HG02588 (cell line): ENCODE measurements at regions not wholly inside any gene's neighbourhood (a gene's known extent, or its start where the extent isn't known, plus 50 kb on each side); places are given as distances from the start of the nearest gene placed in this dataset.
"Not testable (repeated sequence)": the region's sequence is repeated elsewhere in the genome, so short reads cannot be mapped to it uniquely, and the experiment has no call there.

Experiments used
- ATAC-seq: cut with Tn5 transposase; IDR thresholded peaks from one replicate; pipeline ENCODE4 v1.9.1; 2021; ENCODE audit warnings: mild to moderate bottlenecking, moderate library complexity; ENCODE audit not compliant: unreplicated experiment

DNA sequence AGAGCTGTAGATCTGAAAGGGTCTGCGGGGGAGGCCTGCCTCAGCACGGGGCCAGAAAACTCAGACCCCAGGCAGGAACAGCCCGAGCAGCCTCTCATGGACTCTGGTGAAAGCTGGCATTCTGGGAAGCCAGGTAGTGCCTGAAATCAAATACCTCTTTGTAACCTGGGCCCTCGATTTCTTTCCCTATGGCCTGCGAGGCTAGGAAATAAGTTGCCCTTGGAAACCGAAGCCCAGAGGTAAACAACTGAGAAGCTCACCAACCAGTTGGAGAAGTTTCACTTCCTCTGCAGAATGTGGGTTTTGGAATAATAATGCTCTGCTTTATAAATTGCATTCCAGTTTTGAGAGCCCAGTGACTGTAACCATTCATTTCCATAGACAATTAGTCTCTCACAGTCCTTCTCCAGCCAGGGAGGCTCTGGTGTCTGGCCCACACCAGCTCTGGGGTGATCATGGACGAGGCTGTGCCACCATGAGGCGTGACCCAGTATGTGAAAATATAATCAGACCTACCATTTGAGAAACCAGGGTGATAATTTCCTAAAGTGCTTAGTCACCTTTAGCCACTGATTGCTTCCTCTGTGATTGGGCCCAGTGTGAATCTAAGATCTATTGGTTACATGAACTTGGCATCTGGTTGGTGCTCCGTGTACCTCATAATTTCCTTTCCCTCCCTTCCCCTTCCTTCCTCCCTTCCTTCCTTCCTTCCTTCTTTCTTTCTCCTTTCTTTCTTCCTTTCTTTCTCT lies 133.1 kb upstream of the PELI1 start:
- ATAC-seq, result no peak

DNA sequence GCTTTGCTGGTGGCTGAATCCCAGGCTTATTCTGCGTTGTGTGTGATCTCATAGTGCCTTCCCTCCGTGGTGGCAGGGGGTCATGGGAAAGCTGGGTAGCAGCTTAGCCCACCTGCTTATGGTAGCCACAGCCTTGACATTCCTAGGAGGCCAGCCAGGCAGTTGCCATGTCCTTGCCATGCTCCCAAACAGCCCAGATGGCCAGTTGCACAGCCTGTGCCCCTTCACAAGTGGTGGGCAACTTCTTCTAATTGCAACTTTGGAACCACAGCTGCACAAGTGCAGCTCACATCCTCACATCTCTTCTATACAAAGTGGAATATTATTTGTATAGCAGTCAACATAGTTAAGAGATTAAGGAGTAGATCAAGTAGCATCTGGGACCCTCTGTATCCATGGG lies 136.6 kb upstream of the PELI1 start:
- not testable (repeated sequence) for ATAC-seq

DNA sequence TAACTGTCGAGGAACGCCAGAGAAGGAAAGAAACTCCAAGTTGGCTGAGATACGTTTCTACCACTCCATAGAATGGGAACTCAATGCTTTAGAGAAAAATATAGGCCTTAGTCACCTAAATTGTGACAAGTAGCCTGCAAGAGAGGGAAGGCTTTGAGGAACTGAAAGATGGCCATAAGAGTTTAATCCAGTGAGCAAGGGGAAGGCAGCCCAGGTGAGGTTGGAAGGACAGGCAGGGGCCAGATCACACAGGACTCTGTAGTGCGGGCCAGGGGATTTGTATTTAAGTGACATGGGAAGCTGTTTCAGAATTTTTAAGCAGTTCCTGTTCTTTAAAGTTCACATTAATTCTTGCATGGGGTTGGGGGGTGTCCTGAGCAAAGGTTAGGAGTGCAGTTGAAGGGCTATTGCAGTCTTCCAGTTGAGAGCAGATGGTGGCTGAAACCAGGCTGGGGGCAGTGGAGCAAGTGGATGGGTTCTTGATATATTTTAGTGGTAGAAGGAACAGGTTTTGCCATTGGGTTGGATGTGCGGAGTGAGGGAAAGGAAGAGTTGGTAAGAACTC lies 138.9 kb upstream of the PELI1 start:
- ATAC-seq, result peak; percentile 7

DNA sequence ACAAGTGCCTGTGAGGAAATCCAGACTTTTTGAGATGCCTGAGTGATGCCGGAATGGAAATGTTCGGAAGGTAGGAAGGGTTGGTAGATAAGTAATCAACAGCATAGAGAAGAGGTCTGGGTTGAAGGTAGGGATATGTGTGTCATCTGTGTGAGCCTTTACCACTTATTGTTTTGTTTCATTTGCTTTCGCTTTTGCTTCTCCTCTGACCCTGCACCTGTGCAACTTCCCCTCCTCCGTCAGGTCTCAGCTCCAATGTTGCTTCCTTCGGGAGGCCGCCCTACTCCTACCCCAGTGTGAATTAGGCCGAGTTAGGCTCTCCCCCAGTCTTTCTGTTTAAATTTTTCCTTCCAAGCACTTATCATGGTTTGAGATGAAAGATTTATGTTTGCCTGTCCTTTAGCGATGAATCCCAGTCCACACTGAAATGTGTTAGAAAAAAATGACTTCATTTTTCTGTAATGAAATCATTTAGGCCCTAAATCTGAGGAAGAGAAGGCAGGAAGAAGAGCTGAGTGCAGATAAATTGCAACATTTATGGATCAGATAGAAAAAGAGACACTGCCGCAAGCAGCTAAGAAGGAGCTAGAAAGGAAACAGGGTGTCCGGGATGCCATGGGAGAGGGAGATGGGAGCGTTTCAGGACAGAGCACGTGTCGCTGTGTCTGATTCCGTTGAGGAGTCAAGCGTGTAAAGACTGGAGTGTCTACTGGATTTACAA lies 139.6 kb upstream of the PELI1 start:
- peak; percentile 94 for ATAC-seq

DNA sequence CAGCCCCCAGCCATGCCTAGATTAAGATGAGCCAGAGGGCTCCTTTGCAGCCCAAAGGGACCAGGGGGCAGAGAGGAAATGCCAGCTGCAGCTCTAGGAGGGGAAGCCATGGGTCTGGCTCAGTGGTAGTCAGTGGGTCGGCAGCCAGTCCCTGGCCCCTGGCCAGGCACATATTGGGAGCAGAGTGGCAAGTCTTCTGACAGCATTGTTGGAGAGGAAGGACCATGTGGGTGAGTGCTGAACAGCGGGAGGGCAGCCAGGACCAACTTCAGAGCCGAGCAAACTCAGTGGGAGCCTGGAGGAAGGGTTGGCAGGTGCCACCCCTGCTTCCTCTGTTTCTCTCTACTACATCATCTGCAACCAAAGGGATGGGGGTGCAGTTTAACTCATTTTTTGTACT lies 140.5 kb upstream of the PELI1 start:
- ATAC-seq, result no peak

DNA sequence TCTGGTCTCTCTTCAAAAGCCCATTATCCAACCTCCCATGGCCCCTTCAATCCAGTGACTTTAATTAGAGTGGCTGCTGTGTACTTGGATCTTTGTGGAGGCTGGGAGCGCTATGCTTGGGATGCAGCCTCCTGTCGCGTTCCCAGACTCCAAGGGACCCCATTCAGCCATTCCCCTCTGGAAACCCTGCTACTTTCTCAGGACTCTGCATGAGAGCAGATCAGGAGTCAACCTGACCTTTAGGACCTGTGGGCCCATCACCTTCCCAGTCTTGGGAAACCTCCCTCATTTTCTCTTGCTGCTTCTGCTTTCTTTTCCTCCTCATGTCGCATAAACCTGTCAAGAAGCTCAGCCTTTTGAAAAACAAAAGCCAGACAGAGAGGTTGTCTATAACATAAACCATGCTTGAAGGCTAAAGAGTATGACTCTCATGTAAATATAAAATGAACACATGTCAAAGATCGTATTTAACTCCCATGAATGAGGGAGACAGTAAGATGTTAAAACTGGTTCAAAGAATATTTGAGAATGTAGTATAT lies 143.1 kb upstream of the PELI1 start:
- no peak for ATAC-seq

DNA sequence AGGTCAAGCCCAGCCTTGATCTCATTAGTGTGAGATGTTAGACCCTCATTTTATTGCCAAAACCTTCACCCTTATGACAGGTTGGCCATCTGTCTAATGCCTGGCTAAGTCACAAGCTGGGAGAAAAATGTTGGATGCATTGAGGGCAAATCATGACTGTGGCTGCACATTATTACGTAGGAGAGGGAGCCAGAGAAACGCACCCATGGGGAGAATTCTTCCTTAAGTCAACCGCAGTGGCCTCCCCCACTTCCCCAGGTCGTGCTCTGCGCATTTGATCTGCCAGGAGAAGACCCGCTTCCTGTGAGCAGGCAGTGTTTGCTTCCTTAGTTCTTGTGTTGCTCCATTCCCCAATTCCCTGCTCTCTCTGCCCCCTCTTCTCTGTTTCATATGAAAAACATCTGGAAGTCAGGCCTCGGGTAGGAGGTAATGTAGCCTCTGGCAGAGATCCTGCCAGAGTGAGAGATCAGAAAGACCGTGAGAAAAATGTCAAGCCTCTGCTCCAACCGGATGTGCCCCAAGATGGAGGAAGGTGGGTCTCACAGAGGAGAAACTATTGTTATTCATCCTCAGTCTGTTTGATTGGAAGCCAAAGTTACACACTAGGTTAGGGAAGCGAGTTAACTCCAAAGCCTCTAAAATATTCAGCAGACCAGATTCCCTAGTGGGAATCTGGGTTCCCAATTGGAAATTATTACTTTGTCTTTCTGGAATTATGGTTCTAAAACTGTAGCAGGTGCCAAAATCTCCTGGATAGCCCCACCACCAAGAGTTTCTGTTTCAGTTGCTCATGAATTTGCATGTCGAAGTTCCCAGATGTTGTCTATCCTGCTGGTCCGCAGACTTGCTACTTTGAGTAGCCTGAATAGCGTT lies 144.3 kb upstream of the PELI1 start:
- no peak for ATAC-seq

DNA sequence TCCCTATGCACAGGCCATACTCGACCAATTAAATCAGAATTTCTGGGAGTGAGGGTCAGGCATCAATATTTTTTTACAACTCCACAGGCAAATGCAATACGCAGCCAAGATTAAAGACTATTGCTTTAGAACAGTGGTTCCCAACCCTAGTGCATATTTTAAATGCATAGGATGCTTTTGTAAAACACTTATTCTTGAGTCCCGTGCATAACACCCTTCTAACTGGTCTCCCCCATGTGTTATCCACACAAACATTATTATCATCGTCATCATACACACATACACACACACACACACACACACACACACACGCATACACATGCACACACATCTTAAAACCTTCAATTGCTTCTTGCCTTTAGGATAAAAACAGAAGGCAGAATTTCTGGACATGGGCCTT lies 145.0 kb upstream of the PELI1 start:
- no peak for ATAC-seq

DNA sequence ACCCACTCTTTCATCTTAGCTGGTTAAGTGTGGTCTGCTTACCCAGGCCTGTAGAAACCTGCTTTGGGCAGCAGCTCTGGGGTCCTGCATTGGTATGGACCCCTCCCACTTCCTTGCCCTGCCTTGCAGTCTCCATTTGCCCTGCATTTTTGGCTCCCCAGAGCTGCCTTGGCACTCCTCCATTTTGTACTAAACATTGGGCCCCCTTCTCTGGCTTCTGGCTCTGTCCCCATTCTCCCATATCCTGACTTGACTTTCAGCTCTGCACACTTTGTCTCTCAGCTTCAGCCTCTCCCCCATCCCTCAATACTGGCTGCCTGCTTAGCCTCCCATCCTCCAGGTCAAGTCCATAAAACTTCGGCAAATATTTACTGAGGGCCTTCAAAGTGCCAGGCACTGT lies 145.5 kb upstream of the PELI1 start:
- no peak for ATAC-seq

DNA sequence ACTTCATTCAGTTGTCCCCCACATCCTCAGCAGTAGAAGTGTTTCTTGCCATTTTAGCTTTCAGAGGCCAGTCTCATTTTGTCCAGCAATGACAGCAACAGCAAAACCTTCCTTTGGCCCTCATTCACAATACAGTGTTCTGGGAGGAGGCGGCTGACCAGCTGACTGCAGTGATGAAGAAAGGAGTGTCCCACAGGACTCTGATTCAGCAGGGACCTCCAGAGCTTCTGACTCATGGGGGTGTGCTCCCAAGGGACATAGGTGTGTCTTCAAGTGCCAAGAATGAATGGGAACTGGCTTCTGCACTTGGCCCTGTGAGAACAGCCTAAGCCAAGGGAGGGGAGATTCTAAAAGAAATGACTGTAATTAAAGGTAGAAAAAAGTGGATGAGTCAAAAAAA lies 147.0 kb upstream of the PELI1 start:
- no peak for ATAC-seq

DNA sequence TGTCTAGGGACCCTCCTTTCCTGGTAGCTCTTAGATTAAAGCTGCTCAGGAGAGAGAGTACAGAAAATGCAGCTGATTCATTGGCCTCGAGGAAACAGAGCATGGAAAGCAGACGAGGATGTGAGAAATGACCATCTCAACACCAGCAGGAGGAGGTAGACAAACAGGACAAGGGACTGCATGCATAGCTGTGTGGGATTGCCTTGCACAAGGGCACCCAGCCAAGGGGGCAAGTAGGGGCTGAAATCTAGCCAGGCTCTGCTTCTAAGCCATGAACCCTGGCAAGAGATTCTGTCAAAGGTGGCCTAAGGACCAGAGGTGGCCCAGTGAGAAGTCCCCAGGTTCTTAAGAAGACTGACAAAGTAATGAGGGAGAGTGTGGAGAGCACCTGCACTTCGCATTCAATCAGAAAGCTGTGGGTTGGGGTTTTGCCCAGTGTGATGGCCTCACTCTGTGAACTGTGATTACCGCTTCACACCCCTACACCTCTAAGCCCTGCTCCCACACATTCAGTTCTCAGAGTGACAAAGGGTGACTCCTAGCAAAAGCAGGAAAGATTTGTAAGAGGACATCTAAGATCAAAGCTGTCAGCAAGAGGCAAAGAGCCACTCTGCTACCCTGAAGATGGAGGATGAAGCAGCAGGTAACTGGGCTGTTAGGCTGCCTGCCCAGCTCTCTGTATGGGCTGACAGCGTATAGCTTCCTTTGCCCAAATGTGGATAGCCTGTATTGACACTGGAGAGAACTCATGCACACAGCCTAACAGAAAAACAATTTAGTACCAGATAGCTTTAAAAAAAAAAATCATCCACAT lies 151.3 kb upstream of the PELI1 start:
- ATAC-seq, result peak; percentile 71

DNA sequence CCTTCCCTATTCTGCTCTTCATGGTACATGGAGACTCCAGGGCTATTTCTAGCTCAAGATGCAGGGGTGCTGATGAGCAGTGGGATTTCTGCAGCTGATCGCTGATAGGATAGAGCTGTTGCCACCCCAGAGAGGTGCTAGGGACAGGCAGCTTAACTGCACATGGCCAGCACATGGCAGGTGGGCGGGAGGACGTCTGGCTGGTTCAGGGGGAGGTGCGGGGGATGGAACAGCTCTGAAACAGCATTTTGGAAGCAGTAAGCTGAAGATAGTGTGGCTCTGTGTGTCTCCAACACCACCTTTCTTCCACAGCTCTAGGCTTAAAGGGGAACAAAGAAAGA lies 151.9 kb upstream of the PELI1 start:
- ATAC-seq, result no peak

DNA sequence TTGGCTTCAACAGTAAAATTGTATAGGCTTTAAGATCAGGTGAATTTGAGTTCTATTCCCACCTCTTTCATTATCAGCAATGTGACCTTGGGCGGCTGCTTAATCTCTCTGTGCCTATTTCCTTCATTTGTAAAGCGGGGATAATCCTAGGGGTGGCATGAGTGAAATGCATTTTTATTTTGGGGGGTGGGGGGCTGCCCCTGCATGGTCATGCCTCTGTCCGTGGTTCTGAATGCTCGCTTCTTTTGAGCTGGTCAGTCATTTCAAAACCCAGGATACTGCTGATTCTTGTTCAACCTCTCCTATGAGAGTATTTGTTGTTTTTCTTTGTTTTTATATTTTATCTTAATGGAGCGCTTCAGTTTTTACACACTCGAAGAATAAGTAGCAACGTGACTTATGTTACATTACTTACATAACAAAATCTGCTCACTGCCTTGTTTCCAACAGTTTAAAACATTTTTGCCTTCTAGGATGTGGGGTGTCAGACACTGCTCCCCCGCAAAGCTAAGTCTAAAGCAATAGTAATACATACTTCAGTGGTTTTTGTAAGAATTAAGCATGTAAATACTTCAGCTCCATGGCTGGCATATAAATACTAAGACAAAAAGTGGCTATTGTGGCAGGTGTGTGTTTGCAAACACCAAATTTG lies 152.6 kb upstream of the PELI1 start:
- no peak for ATAC-seq

DNA sequence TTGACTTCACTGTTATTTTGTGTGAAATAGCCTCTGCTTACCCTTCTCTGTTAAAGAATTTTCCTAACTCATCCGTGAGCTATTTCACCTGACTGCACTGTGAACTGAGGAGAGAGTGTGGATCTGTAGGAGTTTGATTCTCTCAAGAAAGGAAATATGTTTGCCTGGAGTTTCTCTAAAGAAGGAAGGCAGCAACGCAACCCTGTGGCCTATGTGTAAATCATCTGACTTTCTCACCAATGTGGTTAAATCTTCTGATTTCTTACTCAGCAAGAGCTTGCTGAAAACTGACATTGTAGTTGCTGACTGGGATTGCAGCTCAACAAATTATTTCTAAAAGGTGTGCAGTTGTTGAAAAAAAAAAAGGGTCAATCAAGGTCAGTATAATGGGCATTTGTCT lies 153.9 kb upstream of the PELI1 start:
- no peak for ATAC-seq

DNA sequence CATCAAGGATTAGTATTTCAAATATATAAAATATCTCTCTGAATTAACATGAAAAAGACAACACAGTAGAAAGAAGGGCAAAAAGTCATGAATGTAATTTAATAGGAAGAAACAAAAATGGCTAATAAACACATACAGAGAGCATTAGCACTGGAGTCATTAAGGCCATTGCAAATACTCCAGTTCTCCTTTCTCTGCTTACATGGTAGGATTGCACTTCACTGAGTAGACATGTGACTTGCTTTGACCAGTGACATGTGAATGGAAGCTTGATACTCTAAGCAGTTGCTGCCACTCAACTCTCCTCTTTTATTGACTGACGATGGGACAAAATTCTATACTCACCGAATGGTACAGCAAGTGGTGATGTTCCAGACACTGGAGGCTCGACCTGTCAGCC lies 153.9 kb upstream of the LGALSL start:
- ATAC-seq, result no peak

DNA sequence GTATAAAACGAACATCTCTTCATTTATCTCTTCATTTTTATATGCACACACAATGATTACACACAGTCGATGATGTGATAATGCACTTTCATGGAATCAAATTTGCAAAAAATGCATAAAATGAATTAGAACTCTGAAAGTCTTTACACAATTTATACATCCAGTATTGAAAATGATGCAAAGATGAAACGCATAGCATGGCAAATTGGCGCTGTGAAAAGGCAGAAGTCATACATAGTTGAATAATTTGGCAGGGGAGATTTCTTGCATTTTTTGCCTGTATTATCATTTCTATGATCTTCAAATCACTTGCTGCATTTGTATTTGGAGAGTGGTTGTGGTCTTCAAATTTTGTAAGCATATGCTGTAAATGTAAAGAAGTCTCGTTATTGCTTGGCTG lies 150.7 kb upstream of the LGALSL start:
- ATAC-seq, result no peak

DNA sequence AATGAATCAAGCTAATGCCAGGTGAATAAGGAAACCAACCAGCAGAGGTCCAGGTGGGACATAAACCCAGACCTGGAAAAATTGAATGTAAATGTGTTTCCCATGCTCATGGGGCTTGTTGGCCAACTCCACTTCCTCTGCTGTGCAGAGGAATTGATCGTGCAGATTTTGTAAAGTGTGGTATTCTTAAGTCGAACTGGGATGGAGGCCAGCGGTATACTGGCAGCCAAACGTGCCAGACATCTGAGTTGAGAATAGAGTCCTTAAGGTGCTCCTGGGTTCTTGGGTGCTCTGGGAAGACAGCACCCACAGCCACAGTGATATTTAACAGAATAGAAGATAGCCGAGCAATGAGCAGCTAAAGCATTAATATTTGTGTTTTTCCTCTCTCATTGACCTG lies 146.5 kb upstream of the LGALSL start:
- no peak for ATAC-seq

DNA sequence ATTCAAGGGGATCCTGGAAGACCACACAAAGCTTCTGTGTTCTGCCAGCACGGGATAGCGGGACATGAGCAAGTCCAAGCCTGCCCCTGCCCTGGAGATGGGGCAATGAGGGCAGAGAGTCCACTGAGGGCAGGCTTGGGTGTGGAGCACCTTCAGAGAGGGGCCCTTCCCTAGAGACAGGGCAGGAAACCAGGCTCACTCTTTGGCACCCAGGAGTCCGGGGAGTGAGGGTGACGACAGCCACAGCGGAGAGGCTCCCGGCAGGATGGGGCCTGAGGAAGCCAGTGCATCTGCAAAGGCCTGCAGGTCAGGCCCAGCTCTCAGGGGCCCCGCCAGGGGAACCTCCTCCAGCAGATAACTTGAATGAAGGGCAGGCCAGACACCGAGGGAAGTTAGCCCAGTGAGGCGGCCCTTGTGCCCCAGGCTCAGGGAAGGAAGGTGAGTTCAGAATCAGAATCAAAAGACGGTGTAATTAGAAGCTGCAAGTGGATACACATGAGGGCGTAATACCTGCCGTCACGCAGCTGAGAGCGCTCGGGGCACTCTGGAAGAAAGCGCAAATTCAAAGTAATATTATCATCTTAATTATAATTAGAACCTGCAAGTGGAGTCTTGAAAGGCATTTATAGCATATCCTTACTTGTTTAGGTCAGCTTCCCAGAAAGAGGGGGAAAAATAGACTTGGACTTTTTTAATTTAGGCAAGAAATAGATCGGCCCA lies 142.6 kb upstream of the LGALSL start:
- ATAC-seq, result no peak

DNA sequence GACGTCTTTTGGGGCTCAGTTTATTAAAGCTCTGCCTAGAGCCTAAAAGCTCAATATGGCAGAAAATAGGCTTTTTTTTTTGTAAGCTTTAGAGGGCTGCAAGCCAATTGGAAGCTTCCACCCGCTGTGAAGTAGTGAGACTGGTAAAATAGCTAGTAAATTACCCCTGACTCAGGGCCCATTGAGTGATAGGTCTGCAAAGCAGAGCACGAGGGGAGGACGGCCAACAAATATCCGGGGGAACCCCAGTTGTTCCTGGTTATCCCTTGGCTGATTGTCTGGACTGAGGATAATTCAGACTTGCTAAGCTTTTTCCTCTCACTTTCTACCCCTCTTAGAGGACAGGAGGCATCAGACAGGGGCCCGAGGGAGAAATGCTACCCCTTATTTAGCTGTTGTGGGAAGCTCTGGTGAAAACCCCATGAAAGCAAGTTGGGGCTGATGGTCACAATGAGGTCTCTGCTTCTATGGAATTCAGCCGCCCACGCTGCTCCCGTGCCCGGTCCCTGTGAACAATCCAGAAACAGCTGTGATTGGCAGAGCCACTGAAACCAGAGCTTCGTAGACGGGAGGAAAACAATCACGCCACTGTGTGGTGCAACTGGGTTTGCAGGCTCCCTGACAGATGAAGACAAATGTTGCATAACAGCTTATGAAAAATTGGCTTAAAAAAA lies 141.9 kb upstream of the LGALSL start:
- no peak for ATAC-seq
